ENCODE measurements at regions not wholly inside any gene's neighbourhood (a gene's known extent, or its start where the extent isn't known, plus 50 kb on each side); places are given as distances from the start of the nearest gene placed in this dataset.

DNA sequence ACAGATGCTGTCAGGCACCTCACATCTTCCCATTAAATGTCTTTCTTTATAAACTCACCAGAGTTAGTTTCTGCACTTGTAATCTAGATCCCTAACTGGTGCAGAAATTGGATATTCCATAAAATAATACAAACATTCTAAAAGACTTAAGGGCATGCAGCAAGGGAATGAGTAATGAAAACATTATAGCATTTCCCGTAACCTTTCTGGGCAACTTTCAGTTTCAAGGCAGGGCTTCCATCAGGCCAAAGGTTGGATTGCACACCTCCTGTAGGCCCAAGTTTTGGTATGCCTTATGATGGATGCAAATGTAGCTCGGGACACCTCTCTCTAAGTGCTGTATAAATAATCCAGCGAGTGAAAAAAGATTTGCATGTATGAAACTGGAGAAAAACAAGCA, 129.9 kb upstream of the LYZL2 start:
- DNase-seq (ENCODE audit: low spot score): no peak
- TF ChIP-seq, protein P1, sequence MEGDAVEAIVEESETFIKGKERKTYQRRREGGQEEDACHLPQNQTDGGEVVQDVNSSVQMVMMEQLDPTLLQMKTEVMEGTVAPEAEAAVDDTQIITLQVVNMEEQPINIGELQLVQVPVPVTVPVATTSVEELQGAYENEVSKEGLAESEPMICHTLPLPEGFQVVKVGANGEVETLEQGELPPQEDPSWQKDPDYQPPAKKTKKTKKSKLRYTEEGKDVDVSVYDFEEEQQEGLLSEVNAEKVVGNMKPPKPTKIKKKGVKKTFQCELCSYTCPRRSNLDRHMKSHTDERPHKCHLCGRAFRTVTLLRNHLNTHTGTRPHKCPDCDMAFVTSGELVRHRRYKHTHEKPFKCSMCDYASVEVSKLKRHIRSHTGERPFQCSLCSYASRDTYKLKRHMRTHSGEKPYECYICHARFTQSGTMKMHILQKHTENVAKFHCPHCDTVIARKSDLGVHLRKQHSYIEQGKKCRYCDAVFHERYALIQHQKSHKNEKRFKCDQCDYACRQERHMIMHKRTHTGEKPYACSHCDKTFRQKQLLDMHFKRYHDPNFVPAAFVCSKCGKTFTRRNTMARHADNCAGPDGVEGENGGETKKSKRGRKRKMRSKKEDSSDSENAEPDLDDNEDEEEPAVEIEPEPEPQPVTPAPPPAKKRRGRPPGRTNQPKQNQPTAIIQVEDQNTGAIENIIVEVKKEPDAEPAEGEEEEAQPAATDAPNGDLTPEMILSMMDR (IDR thresholded peaks at IDR 0.05; ENCODE audit: borderline replicate concordance, control extremely low read depth, extremely low read depth, insufficient read depth, missing control alignments): no peak
- in situ Hi-C loops (cut with MboI; ENCODE audit: low sequenced_read_pairs, unreplicated experiment): no loop called here

DNA sequence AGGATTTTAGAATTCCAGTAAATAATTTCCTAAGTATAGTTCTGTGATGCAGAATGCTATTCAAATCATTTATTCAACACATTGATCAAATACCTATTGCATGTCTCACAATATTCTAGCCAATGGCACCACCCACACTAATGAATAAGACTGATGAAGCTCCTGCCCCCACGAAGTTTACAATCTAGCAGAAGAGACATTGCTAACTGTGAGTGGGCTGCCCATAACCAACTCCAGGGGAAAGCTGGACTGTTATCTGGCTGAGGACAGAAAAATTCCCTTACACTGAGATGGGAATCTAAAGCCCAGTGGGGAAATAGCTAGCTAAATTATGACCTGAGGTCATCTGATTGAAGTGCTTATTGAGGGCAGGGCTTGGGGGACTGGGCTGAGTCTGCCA, 128.8 kb upstream of the LYZL2 start:
- TF ChIP-seq, protein P1 (IDR thresholded peaks at IDR 0.05; ENCODE audit: borderline replicate concordance, control extremely low read depth, extremely low read depth, insufficient read depth, missing control alignments): no peak
- no peak for DNase-seq (ENCODE audit: low spot score)
- in situ Hi-C loops (cut with MboI; ENCODE audit: low sequenced_read_pairs, unreplicated experiment): no loop called here

DNA sequence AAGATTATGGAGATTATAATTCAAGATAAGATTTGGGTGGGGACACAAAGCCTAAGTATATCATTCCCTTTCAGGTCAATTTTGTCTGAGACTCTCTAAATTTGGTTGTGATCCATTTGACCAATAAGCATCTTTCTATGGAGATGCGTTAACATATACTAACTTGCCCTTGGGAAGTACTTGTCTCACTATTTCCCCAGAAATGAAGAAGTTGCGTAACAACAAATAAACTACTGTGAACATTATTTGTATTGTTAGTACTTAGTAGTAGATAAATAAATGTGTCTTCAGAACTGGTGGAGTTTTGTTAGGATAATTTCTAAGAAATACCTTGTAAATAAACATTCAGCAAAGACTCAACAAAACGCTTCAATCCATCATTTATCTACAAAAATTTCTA, 127.3 kb upstream of the LYZL2 start:
- TF ChIP-seq, protein P1 (IDR thresholded peaks at IDR 0.05; ENCODE audit: borderline replicate concordance, control extremely low read depth, extremely low read depth, insufficient read depth, missing control alignments): no peak
- DNase-seq (ENCODE audit: low spot score): no peak
- in situ Hi-C loops (cut with MboI; ENCODE audit: low sequenced_read_pairs, unreplicated experiment): no loop called here

DNA sequence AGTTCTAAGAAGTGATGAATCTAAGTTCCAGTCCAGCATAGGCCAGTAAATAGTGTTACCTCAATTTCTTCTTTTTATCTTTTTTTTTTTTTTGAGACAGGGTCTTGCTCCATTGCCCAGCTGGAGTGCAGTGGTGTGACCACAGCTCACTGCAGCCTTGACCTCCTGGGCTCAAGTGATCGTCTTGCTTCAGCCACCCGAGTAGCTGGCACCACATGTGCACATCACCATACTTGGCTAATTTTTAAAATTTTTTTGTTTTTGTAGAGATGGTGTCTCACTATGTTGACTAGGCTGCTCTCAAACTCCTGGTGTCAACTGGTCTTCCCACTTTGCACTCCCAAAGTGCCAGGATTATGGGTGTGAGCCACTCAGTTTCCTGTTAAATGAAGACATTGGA, 126.6 kb upstream of the LYZL2 start:
- DNase-seq (ENCODE audit: low spot score): no peak
- TF ChIP-seq, protein P1 (IDR thresholded peaks at IDR 0.05; ENCODE audit: borderline replicate concordance, control extremely low read depth, extremely low read depth, insufficient read depth, missing control alignments): no peak
- in situ Hi-C loops (cut with MboI; ENCODE audit: low sequenced_read_pairs, unreplicated experiment): no loop called here

DNA sequence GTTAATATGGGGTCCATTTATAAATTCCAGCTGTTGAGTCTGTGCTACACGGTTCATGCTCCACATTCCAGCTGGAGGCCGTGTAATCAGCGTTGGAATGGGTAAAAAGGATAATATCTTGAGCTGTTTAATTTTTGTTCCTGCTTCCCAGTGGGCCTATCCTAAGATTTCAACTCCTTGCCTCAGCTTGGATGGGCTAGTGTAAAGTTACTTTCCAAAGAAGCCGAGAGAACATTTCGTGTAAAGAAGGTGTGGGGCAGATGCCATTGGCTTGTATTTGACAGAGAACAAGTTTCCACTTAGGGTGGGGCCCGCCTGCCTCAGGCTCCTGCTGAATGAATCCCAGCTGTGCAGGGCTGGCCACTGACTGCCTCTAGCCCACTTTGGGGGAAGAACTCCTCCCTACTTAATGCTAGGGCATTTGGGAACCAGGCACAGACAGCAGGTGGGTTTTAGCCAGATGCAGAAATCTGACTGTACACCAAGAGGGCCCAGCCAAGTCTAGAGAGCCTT, 125.9 kb upstream of the LYZL2 start:
- TF ChIP-seq, protein P1 (IDR thresholded peaks at IDR 0.05; ENCODE audit: borderline replicate concordance, control extremely low read depth, extremely low read depth, insufficient read depth, missing control alignments): no peak
- in situ Hi-C loops (cut with MboI; ENCODE audit: low sequenced_read_pairs, unreplicated experiment): no loop called here
- DNase-seq (ENCODE audit: low spot score): no peak

DNA sequence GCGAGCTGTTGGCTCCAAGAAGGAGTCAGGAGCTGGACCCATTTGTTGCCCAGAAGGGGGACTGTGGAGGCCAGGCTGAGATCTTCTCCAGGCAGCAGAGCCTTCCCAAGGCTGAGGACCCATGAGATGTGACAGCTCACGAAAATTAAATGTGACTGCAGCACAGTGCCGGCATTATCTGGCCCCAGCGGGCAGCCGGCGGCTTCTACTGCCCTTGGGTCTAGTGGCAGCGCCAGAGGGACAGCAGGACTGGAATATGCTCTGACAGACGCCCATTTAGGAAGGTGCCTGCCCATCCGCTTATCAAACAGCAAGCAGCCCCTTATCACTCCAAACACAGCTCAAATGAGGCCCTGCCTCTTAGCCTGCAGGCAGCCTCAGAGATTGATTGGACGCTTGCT, 122.9 kb upstream of the LYZL2 start:
- in situ Hi-C loops (cut with MboI; ENCODE audit: low sequenced_read_pairs, unreplicated experiment): no loop called here
- no peak for DNase-seq (ENCODE audit: low spot score)
- TF ChIP-seq, protein P1 (IDR thresholded peaks at IDR 0.05; ENCODE audit: borderline replicate concordance, control extremely low read depth, extremely low read depth, insufficient read depth, missing control alignments): no peak
